Stimulated activated naive CD4-positive, alpha-beta T cell (primary cell): ENCODE measurements at regions not wholly inside any gene's neighbourhood (a gene's known extent, or its start where the extent isn't known, plus 50 kb on each side); places are given as distances from the start of the nearest gene placed in this dataset.
"Not testable (repeated sequence)": the region's sequence is repeated elsewhere in the genome, so short reads cannot be mapped to it uniquely, and the experiment has no call there.

ENCODE experiments used
- DNase-seq, 6 experiments: peaks; one replicate each; lab custom pipeline; 2025; lab: John Stamatoyannopoulos, UW

GRCh38 chr3:174457758-174458157 lies 401.4 kb upstream of the NAALADL2 start:
- no peak for DNase-seq

- no peak for DNase-seq
These were observed 398.3 kb upstream of the NAALADL2 start for GRCh38 chr3:174460831-174461230.

GRCh38 chr3:174462916-174463315 lies 396.2 kb upstream of the NAALADL2 start:
- DNase-seq: no peak

GRCh38 chr3:174465177-174465576 lies 394.0 kb upstream of the NAALADL2 start:
- no peak for DNase-seq

- no peak for DNase-seq
These were observed 392.6 kb upstream of the NAALADL2 start for GRCh38 chr3:174466471-174467054.

- no peak for DNase-seq
These were observed 381.6 kb upstream of the NAALADL2 start for GRCh38 chr3:174477491-174477890.

- DNase-seq: no peak
These were observed 378.4 kb upstream of the NAALADL2 start for GRCh38 chr3:174480767-174481166.

- no peak for DNase-seq
These were observed 376.6 kb upstream of the NAALADL2 start for GRCh38 chr3:174482541-174482940.

GRCh38 chr3:174483254-174483653 lies 375.9 kb upstream of the NAALADL2 start:
- no peak for DNase-seq

GRCh38 chr3:174483856-174484255 lies 375.3 kb upstream of the NAALADL2 start:
- not testable (repeated sequence) for DNase-seq

- no peak for DNase-seq
These were observed 370.6 kb upstream of the NAALADL2 start for GRCh38 chr3:174488527-174488926.

GRCh38 chr3:174495311-174495710 lies 363.8 kb upstream of the NAALADL2 start:
- no peak for DNase-seq

GRCh38 chr3:174495928-174496327 lies 363.2 kb upstream of the NAALADL2 start:
- no peak for DNase-seq

- no peak for DNase-seq
These were observed 360.5 kb upstream of the NAALADL2 start for GRCh38 chr3:174498638-174499037.

GRCh38 chr3:174505266-174505665 lies 353.9 kb upstream of the NAALADL2 start:
- DNase-seq: no peak

- no peak for DNase-seq
These were observed 334.9 kb upstream of the NAALADL2 start for GRCh38 chr3:174524203-174524602.

GRCh38 chr3:174529298-174529697 lies 329.8 kb upstream of the NAALADL2 start:
- DNase-seq: no peak

- no peak for DNase-seq
These were observed 327.7 kb upstream of the NAALADL2 start for GRCh38 chr3:174531262-174531982.

GRCh38 chr3:174532216-174532615 lies 326.9 kb upstream of the NAALADL2 start:
- DNase-seq: no peak

GRCh38 chr3:174532776-174533175 lies 326.4 kb upstream of the NAALADL2 start:
- no peak for DNase-seq

- DNase-seq: no peak
These were observed 325.8 kb upstream of the NAALADL2 start for GRCh38 chr3:174533286-174533685.

- DNase-seq: no peak
These were observed 322.8 kb upstream of the NAALADL2 start for GRCh38 chr3:174536319-174536718.

- DNase-seq: no peak
These were observed 321.0 kb upstream of the NAALADL2 start for GRCh38 chr3:174538151-174538550.
